HG03354 (cell line): ENCODE measurements at regions not wholly inside any gene's neighbourhood (a gene's known extent, or its start where the extent isn't known, plus 50 kb on each side); places are given as distances from the start of the nearest gene placed in this dataset.
"Not testable (repeated sequence)": the region's sequence is repeated elsewhere in the genome, so short reads cannot be mapped to it uniquely, and the experiment has no call there.

Experiments
- ATAC-seq: cut with Tn5 transposase; IDR thresholded peaks from one replicate; pipeline ENCODE4 v1.9.1; 2021; ENCODE audit warnings: mild to moderate bottlenecking; ENCODE audit not compliant: unreplicated experiment, poor library complexity, severe bottlenecking

DNA sequence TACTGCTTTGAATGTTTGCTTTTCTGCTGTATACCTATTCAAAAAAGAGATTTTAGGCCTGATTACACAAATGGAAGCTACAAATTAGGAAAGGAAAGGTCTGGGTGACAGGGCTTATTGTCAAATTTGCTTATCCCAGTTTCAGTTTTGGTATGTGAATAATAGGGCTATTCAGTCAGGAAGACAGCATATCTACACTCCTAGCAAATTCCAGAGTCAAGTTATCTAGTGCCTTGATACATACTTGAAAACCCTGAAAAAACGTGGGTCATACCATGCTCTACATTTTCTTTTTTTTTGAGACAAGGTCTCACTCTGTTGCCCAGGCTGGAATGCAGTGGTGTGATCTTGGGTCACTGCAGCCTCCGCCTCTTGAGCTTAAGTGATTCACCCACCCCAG lies 59.2 kb upstream of the CCDC180 start:
- not testable (repeated sequence) for ATAC-seq

GRCh38 chr9:97243606-97244005 lies 63.9 kb upstream of the CCDC180 start:
- ATAC-seq: no peak

DNA sequence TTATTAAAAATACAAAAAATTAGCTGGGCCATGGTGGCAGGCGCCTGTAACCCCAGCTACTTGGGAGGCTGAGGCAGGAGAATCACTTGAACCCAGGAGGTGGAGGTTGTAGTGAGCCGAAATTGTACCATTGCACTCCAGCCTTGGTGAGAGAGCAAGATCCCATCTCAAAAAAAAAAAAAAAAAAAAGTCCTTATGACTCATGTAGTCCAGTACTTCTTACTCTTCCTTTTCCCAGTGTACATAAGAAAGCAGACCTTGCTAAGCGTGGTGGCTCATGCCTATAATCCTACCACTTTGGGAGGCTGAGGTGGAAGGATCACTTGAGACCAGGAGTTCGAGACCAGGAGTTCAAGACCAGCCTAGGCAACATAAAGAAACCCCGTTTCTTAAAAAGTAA lies 66.0 kb upstream of the CCDC180 start:
- ATAC-seq: not testable (repeated sequence)

DNA sequence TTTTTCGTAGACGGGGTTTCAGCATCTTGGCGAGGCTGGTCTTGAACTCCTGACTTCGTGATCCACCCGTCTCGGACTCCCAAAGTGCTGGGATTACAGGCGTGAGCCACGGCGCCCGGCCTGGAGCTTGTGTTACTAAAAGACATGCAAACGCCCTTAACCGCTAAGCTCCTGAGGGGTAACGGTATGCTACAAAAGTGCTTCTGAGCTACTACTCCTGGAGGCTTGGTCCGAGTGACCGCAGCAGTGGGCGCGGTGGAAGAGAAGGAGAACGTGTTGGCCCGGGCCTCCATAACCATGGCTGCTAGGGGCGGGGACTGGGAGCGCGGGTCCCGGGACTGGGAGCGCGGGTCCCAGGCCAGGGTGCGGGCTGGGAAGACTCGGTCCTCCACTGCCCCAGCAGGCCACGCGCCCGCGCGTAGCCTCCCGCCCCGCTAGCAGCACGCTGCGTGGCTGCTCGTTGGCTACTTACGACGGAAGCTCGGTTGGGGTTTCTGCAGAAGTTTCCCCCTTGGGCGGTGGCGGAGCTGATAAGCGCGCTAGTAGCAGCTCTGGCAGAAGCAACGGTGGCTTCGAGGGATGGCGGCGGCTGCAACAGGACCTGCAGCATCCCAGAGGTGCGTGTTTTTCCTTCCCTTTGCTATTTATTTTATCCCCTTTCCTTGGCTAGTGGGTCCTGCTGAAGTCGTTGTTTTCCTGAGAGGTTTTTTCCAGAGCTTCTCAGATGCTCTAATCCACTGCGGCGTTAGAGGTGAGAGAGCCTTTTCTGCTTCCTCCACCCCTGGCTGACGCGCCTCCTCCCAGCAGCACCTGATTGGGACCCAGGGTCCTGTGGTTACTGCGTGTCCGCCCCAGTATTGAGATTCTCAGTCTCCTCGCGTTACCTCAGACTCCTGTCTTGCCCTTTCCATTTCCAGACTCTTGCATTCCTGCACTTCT lies 69.2 kb upstream of the CCDC180 start:
- ATAC-seq: peak; percentile 44

DNA sequence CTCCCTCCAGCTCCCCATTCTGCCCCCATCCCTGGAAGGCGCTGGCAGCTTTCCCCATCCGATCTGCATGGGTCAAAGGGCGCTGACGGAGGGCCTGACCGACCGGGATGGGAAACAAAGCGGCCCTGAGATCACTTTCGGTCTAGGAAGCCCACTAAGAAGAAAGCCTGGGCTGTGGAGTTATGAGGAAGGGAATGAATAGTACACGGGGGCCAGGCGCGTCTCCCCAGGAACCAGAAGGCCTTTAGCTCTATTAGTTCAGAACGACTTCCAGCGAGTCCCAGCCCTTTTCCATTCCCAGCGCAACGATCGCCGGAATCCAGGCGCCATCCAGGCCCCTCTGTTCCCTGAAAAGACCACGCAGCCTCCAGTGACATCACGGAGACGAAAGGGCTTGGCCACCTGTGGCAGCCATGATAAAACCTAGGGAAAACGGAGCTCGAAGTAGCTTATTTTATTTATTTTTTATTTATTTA lies 70.1 kb upstream of the CCDC180 start:
- no peak for ATAC-seq

DNA sequence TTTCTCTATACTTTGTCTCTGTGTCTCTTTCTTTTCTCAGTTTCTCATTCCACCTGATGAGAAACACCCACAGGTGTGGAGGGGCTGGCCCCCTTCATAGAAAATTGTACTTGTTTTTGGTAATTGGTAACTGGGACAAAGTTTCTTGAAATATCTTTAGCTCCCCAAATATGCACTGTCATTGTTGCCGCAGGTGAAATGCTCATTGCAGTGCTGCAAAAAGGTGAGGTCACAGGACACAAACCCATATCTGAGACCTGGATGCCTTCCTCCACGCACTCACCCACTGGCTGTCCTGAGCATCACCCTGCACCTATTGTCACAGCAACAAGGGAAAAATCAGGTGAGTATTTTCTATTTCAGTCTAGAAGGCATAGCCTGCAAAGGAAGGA lies 74.5 kb upstream of the CCDC180 start:
- not testable (repeated sequence) for ATAC-seq

DNA sequence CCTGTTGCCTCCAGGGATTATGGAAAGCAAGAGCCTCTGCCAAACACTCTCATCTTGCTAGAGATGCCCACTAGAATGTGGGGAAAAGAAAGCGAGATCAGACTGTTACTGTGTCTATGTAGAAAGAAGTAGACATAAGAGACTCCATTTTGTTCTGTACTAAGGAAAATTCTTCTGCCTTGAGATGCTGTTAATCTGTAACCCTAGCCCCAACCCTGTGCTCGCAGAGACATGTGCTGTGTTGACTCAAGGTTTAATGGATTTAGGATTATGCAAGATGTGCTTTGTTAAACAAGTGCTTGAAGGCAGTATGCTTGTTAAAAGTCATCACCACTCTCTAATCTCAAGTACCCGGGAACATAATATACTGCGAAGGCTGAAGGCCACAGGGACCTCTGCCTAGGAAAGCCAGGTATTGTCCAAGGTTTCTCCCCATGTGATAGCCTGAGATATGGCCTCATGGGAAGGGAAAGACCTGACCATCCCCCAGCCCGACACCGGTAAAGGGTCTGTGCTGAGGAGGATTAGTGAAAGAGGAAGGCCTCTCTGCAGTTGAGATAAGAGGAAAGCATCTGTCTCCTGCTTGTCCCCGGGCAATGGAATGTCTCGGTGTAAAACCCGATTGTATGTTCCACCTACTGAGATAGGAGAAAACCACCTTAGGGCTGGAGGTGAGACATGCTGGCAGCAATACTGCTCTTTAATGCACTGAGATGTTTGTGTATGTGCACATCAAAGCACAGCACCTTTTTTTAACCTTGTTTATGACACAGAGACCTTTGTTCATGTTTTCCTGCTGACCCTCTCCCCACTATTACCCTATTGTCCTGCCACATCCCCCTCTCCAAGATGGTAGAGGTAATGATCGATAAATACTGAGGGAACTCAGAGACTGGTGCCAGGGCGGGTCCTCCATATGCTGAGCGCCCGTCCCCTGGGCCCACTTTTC lies 75.1 kb upstream of the CCDC180 start:
- not testable (repeated sequence) for ATAC-seq

- not testable (repeated sequence) for ATAC-seq
Measured at GRCh38 chr9:97222393-97222792, 85.1 kb upstream of the CCDC180 start.

GRCh38 chr9:97221478-97222355 lies 85.7 kb upstream of the CCDC180 start:
- ATAC-seq: not testable (repeated sequence)

GRCh38 chr9:97220894-97221477 lies 86.5 kb upstream of the CCDC180 start:
- no peak for ATAC-seq

DNA sequence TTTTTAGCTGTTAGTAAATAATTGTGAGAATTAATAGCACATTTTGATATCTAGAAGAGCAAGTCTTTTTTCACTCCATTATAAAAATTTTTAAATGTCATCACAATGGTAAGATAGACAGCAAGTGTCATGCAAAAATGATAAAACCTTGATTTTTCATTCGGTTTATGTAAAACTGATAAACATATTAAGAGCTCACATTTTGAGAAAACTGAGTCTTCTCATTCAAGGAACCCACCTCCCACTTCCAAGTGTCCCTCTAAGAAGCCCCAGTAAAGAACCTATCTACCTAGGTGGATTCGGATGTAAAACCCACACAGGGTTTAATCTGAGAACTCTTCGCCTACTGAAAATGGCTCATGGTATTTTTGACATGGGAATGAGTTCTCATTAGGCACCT lies 87.1 kb upstream of the CCDC180 start:
- not testable (repeated sequence) for ATAC-seq

- ATAC-seq: not testable (repeated sequence)
Measured at GRCh38 chr9:97219443-97220140, 87.9 kb upstream of the CCDC180 start.

GRCh38 chr9:97215127-97215526 lies 92.3 kb upstream of the CCDC180 start:
- ATAC-seq: not testable (repeated sequence)

DNA sequence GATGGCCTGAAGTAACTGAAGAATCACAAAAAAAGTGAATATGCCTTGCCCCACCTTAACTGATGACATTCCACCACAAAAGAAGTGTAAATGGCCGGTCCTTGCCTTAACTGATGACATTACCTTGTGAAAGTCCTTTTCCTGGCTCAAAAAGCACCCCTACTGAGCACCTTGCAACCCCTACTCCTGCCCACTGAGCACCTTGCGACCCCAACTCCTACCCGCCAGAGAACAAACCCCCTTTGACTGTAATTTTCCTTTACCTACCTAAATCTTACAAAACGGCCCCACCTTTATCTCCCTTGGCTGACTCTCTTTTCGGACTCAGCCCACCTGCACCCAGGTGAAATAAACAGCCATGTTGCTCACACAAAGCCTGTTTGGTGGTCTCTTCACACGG lies 92.9 kb upstream of the CCDC180 start:
- not testable (repeated sequence) for ATAC-seq

- ATAC-seq: not testable (repeated sequence)
Measured at GRCh38 chr9:97199683-97200082, 107.8 kb upstream of the CCDC180 start.

DNA sequence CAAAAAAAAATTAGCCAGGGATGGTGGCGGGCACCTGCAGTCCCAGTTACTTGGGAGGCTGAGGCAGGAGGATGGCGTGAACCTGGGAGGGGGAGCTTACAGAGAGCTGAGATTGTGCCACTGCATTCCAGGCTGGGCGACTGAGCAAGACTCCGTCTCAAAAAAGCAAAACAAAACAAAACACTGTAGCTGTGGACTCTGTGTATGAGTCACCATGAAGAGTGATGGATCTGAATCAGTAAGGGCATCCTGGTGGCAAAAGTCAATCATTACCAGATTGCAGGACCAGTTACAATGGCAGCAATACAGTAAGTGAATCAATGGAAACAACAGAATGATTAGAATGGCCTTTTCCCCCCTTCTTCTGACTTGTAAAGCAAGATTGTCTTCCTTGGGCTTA lies 113.7 kb upstream of the CCDC180 start:
- ATAC-seq: not testable (repeated sequence)

- ATAC-seq: no peak
Measured at GRCh38 chr9:97188545-97188944, 118.9 kb upstream of the CCDC180 start.

- not testable (repeated sequence) for ATAC-seq
Measured at GRCh38 chr9:97187706-97188105, 119.8 kb upstream of the CCDC180 start.
